CD4-positive, alpha-beta memory T cell (primary cell): ENCODE measurements at regions not wholly inside any gene's neighbourhood (a gene's known extent, or its start where the extent isn't known, plus 50 kb on each side); places are given as distances from the start of the nearest gene placed in this dataset.
A peak's percentile ranks its signal among the peaks of the same experiment; 100 is the strongest.
"Not testable (repeated sequence)": the region's sequence is repeated elsewhere in the genome, so short reads cannot be mapped to it uniquely, and the experiment has no call there.

Experiments used
- CTCF ChIA-PET: fragments of 350-600 bp; sonication (Branson Sonifier 250); formaldehyde crosslinking; loops from one replicate; lab custom pipeline; 2021; ENCODE audit warnings: inconsistent platforms; ENCODE audit not compliant: partially characterized antibody; lab: Charles Lee
- POLR2A ChIA-PET: fragments of 350-600 bp; sonication (Branson Sonifier 250); formaldehyde crosslinking; loops from one replicate; lab custom pipeline; 2021; ENCODE audit not compliant: partially characterized antibody; lab: Charles Lee
- DNase-seq, 5 donors: peaks; one replicate each; pipeline versions ENCODE4 v3.0.0 to v3.0.0-alpha.2; 2020 to 2022; ENCODE audit warnings: mixed read lengths in 1 of 5
- H3K27ac ChIP-seq: one replicate; pipeline ENCODE4 v1.7.0; 2013; ENCODE audit warnings: low read depth, low read length
- H3K27me3 ChIP-seq: 2 replicates; pipeline ENCODE4 v1.7.0; 2013; ENCODE audit warnings: mild to moderate bottlenecking, low read length, moderate library complexity; ENCODE audit not compliant: insufficient read depth
- H3K36me3 ChIP-seq: 2 replicates; pipeline ENCODE4 v1.7.0; 2013; ENCODE audit warnings: mild to moderate bottlenecking, low read length, moderate library complexity; ENCODE audit not compliant: insufficient read depth
- H3K4me1 ChIP-seq: 2 replicates; pipeline ENCODE4 v1.7.0; 2013; ENCODE audit warnings: mild to moderate bottlenecking, low read length, moderate library complexity; ENCODE audit not compliant: insufficient read depth
- H3K4me3 ChIP-seq, 2 donors: one replicate each; pipeline ENCODE4 v1.7.0; 2013; ENCODE audit warnings: low read length in 2 of 2, mild to moderate bottlenecking in 1 of 2
- H3K9me3 ChIP-seq, 2 donors: one replicate each; pipeline ENCODE4 v1.7.0; 2013; ENCODE audit warnings: low read length in 2 of 2, control low read depth in 1 of 2; ENCODE audit not compliant: control insufficient read depth in 1 of 2
- H3K27ac Mint-ChIP-seq, 7 donors: one replicate each; pipeline ENCODE4 v1.8.0; 2020 to 2021; ENCODE audit warnings: mixed read lengths in 7 of 7, mild to moderate bottlenecking in 6 of 7, inconsistent platforms in 3 of 7, moderate library complexity in 3 of 7
- H3K27me3 Mint-ChIP-seq, 2 donors: one replicate each; pipeline ENCODE4 v1.8.0; 2020 to 2021; ENCODE audit warnings: mixed read lengths in 2 of 2
- H3K36me3 Mint-ChIP-seq, 2 donors: one replicate each; pipeline ENCODE4 v1.8.0; 2020 to 2021; ENCODE audit warnings: mixed read lengths in 2 of 2, inconsistent platforms in 1 of 2, mild to moderate bottlenecking in 1 of 2
- H3K4me1 Mint-ChIP-seq, 4 donors: one replicate each; pipeline ENCODE4 v1.8.0; 2020 to 2021; ENCODE audit warnings: mixed read lengths in 4 of 4, mild to moderate bottlenecking in 1 of 4
- H3K4me3 Mint-ChIP-seq, 8 donors: one replicate each; pipeline ENCODE4 v1.8.0; 2020 to 2021; ENCODE audit warnings: mixed read lengths in 8 of 8, mild to moderate bottlenecking in 7 of 8, moderate library complexity in 6 of 8, inconsistent platforms in 3 of 8
- H3K9me3 Mint-ChIP-seq, 8 donors: one replicate each; pipeline ENCODE4 v1.8.0; 2020 to 2021; ENCODE audit warnings: mixed read lengths in 8 of 8, mild to moderate bottlenecking in 5 of 8, inconsistent platforms in 3 of 8, moderate library complexity in 1 of 8
- intact Hi-C: fragments of 100-400 bp; cut with micrococcal nuclease; formaldehyde crosslinking; loops from one replicate; pipeline ENCODE4 v1.15.1; 2023

DNA sequence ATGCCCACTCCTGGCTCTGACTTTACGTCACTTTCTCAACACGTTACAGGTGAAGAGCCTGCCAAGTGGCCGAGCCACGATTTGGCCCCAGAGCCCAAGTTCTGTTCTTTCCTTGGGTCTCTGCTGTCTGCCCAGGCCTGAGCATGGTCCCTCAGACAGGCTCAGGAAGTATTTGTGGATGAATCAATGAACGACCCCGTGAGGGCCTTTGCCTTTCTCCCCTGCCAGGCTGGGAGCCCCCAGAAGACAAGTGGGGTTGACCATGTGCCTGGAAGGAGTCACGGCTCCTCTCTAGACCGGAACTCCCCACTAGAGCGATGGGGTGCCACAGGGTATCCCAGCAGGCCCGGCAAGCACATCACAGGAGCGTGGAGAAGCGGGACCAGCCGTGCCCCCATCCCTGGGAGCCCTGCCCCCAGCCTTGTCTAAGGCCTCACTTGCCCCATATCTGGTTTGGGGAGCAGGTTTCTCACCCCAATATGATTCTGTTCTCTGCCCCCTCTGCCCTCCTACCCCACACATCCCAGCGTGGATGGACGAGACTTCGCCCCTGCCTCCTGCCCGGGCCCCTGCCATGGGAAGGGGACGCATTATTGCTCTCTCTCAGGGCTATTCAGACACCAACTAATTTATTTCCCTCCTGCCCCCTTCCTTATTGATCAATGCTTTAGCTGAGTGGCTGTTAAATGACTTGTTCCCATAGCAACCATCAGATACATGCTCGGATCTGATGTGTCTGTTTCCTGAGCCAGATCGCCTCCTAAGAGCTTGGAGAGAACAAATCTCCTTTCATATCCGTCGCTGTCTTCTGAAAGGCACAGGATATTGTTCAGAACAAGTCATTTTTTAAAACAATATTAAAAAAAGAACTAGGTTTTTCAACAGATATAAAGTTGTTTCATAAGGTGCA lies 69.0 kb downstream of the DIO3 start:
- Mint-ChIP-seq H3K27ac (peak overlapping the region in 1 of 7 donors; percentile 13), H3K27me3 (peaks cover 0 to 11% of the 10 kb centered on the region in 2 donors), H3K9me3 (no peaks in the 10 kb centered on the region), H3K4me1 (peaks cover 0 to 10% (median 0%) of the 10 kb centered on the region in 4 donors), H3K4me3 (no peak overlapping the region), H3K36me3 (no peaks in the 10 kb centered on the region)
- no peak for DNase-seq
- H3K27me3 ChIP-seq, result no peaks in the 10 kb centered on the region
- POLR2A ChIA-PET, result no interaction called here
- H3K9me3 ChIP-seq, result no peaks in the 10 kb centered on the region
- no peak overlapping the region for H3K4me3 ChIP-seq
- intact Hi-C loops, result no loop called here
- H3K27ac ChIP-seq, result no peak overlapping the region
- no peaks in the 10 kb centered on the region for H3K36me3 ChIP-seq
- CTCF ChIA-PET, result interaction anchor here (1.6 kb wide), 2 partner anchors 779 to 780 kb away, joined by 7 to 11 read pairs; no protein-coding TSS in a partner anchor
- peaks cover 8% of the 10 kb centered on the region for H3K4me1 ChIP-seq

DNA sequence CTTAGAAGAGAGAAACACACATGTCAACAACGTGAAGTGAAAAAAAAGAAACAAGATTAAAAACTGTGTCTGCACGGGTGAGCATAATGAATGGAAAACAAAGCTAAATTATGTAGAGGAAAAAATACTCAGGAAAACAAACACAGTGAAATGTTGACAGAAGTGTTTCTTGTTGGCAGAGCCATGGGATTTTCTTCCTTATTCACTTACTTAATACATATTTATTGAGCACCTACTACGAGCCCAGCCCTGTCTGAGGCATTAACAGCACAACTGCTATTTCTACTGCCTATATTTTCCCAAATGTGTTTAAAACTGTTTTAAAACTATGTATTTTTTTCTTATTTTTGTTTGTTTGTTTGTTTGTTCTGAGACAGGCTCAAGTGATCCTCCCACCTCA lies 69.9 kb downstream of the DIO3 start:
- no peaks in the 10 kb centered on the region for H3K9me3 ChIP-seq
- H3K27me3 ChIP-seq, result no peaks in the 10 kb centered on the region
- ChIA-PET POLR2A (no interaction called here), CTCF (interaction anchor here (0.5 to 1.6 kb wide), 2 partner anchors 28 to 781 kb away, joined by 4 to 7 read pairs; no protein-coding TSS in a partner anchor)
- DNase-seq, result no peak
- Mint-ChIP-seq H3K4me1 (peaks cover 0 to 10% (median 0%) of the 10 kb centered on the region in 4 donors), H3K27ac (no peak overlapping the region), H3K36me3 (no peaks in the 10 kb centered on the region), H3K27me3 (peaks cover 4 to 16% of the 10 kb centered on the region in 2 donors), H3K4me3 (no peak overlapping the region), H3K9me3 (no peaks in the 10 kb centered on the region)
- no peak overlapping the region for H3K27ac ChIP-seq
- H3K4me1 ChIP-seq, result peaks cover 8% of the 10 kb centered on the region
- intact Hi-C loops, result no loop called here
- no peak overlapping the region for H3K4me3 ChIP-seq
- H3K36me3 ChIP-seq, result no peaks in the 10 kb centered on the region

DNA sequence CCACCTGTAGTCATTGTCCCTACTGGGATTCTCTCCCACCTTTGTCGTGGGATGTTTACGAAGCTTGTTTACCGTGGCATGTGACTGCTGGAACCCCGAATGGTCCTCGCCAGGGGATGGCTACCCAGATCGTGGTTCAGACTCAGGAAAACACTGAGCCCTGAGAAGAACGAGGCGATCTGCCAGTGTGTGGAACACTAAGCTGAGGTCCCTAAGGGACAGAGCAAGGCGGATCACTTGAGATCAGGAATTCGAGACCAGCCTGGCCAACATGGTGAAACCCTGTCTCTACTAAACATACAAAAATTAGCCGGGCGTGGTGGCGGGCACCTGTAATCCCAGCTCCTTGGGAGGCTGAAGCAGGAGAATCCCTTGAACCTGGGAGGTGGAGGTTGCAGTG lies 70.7 kb downstream of the DIO3 start:
- CTCF ChIA-PET, result interaction anchor here (1.6 kb wide), 1 partner anchor 781 kb away, joined by 7 read pairs; no protein-coding TSS in a partner anchor
- H3K36me3 Mint-ChIP-seq, H3K9me3 ChIP-seq, H3K27ac ChIP-seq, H3K27ac Mint-ChIP-seq, H3K4me3 ChIP-seq, H3K4me1 ChIP-seq, POLR2A ChIA-PET, H3K27me3 ChIP-seq, DNase-seq, H3K4me3 Mint-ChIP-seq, H3K9me3 Mint-ChIP-seq, H3K36me3 ChIP-seq, intact Hi-C loops, H3K4me1 Mint-ChIP-seq: not testable (repeated sequence)
- peaks cover 9 to 22% of the 10 kb centered on the region in 2 donors for H3K27me3 Mint-ChIP-seq

DNA sequence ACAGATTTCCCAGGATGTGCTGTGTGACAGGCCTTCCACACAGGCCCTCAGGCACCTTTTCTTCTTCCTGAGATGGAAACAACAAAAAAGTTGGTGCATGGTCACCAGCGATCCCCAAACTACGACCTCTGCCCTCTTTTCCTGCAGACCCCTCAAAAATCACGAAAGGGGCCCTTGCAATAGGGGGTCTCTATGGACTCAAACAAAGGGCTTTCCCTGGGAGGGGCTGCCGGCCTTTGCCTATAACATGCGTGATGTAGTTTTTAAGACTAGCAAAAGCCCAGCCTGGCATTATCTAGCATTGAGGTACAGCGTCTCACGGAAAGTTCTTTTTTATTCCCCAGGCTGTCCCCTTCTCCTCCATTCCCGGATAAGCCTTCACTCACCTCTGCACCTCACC lies 71.2 kb downstream of the DIO3 start:
- H3K36me3 ChIP-seq, result no peaks in the 10 kb centered on the region
- H3K4me3 ChIP-seq, result no peak overlapping the region
- ChIA-PET CTCF (no interaction called here), POLR2A (no interaction called here)
- Mint-ChIP-seq H3K36me3 (no peaks in the 10 kb centered on the region), H3K27ac (no peak overlapping the region), H3K4me3 (no peak overlapping the region), H3K9me3 (peaks cover 0 to 2% (median 0%) of the 10 kb centered on the region in 8 donors), H3K27me3 (peaks cover 10 to 24% of the 10 kb centered on the region in 2 donors), H3K4me1 (peaks cover 0 to 10% (median 0%) of the 10 kb centered on the region in 4 donors)
- no peak for DNase-seq
- no peaks in the 10 kb centered on the region for H3K9me3 ChIP-seq
- H3K27me3 ChIP-seq, result no peaks in the 10 kb centered on the region
- intact Hi-C loops, result no loop called here
- H3K27ac ChIP-seq, result no peak overlapping the region
- peaks cover 8% of the 10 kb centered on the region for H3K4me1 ChIP-seq

DNA sequence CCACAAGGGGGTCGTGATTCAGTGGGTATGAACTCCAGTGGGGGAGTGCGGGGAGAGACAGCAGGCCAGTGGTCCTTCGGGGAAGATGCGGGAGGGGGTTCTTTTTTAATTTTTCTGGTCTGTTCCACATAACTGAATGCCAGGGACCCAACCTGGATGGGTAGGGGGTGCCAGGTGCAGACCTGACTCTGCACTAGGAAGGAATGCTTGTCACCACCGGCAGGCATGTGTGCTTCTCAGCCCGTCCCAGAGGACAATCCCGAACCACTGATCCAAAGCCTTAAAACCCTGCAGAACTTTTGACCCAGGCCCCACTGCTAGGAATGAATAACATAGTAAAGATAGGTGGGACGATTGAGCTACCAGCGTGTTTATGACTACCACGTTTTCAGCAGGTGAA lies 72.0 kb downstream of the DIO3 start:
- no peaks in the 10 kb centered on the region for H3K36me3 Mint-ChIP-seq
- no peak for DNase-seq
- peak overlapping the region in 1 of 7 donors; percentile 80 for H3K27ac Mint-ChIP-seq
- H3K27me3 Mint-ChIP-seq, result peaks cover 10 to 24% of the 10 kb centered on the region in 2 donors
- intact Hi-C loops, result no loop called here
- H3K4me1 Mint-ChIP-seq, result peaks cover 0 to 5% (median 0%) of the 10 kb centered on the region in 4 donors
- peaks cover 0 to 2% (median 0%) of the 10 kb centered on the region in 8 donors for H3K9me3 Mint-ChIP-seq
- H3K36me3 ChIP-seq, result no peaks in the 10 kb centered on the region
- H3K9me3 ChIP-seq, result no peaks in the 10 kb centered on the region
- POLR2A ChIA-PET, result no interaction called here
- no peak overlapping the region for H3K4me3 ChIP-seq
- CTCF ChIA-PET, result no interaction called here
- H3K27me3 ChIP-seq, result no peaks in the 10 kb centered on the region
- H3K4me1 ChIP-seq, result peaks cover 4% of the 10 kb centered on the region
- no peak overlapping the region for H3K27ac ChIP-seq
- no peak overlapping the region for H3K4me3 Mint-ChIP-seq

DNA sequence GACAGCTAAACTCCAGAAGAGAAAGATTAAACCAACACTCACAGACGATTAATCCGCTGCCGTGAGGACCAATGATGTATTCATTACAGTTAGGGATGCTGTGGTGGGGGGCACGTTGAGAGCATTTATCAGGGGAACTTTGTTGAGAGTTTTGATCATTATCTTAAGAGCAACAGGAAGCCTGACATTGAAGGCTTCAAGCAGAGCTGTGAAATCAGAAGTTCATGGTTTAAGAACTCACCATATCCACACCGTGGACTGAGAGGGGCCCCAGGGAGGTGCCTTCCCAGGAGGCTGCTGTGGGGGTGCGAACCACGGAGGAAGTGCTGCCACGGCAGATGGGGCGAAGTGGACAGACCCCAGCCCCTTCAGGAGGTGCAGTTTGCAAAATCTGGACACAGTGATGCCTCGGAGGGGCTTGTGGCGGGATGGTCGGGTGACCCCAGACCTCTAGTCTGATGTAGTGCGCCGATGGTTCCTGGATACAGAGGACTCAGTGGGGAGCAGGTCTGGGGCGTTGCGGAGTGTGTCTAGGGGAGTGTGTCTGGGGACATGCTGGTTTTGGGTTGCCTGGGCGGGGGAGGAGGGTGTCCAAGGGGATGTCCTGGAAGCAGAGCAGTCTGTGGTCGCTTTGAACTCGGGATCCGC lies 73.0 kb downstream of the DIO3 start:
- Mint-ChIP-seq H3K27me3 (peaks cover 14 to 26% of the 10 kb centered on the region in 2 donors), H3K27ac (no peak overlapping the region), H3K4me3 (no peak overlapping the region), H3K9me3 (peaks cover 0 to 2% (median 0%) of the 10 kb centered on the region in 8 donors), H3K36me3 (no peaks in the 10 kb centered on the region), H3K4me1 (peaks cover 0 to 5% (median 0%) of the 10 kb centered on the region in 4 donors)
- Histone ChIP-seq H3K36me3 (no peaks in the 10 kb centered on the region), H3K9me3 (no peaks in the 10 kb centered on the region), H3K4me3 (no peak overlapping the region), H3K27ac (no peak overlapping the region), H3K4me1 (no peaks in the 10 kb centered on the region), H3K27me3 (no peaks in the 10 kb centered on the region)
- DNase-seq, result no peak
- intact Hi-C loops, result no loop called here
- POLR2A ChIA-PET, result no interaction called here
- CTCF ChIA-PET, result no interaction called here
